OCI-LY1 (cell line): ENCODE measurements at regions not wholly inside any gene's neighbourhood (a gene's known extent, or its start where the extent isn't known, plus 50 kb on each side); places are given as distances from the start of the nearest gene placed in this dataset.
A peak's percentile ranks its signal among the peaks of the same experiment; 100 is the strongest.

ENCODE experiments used
- H2AFZ ChIP-seq: fragments of 200-600 bp; sonication (generic), shearing (Covaris generic); 2 replicates; pipeline ENCODE4 v1.6.0; 2014; ENCODE audit warnings: antibody characterized with exemption, mild to moderate bottlenecking, low read length
- H3F3A ChIP-seq: fragments of 200-600 bp; sonication (generic), shearing (Covaris generic); 2 replicates; pipeline ENCODE4 v1.6.0; 2014; ENCODE audit warnings: mild to moderate bottlenecking, antibody characterized with exemption, low read length, moderate library complexity; ENCODE audit not compliant: insufficient read depth
- H3K27ac ChIP-seq: fragments of 200-600 bp; sonication (generic); 2 replicates; pipeline ENCODE4 v1.5.1; 2014; ENCODE audit warnings: low read length, mixed run types, mild to moderate bottlenecking, low read depth; ENCODE audit not compliant: poor library complexity, severe bottlenecking
- H3K27me3 ChIP-seq: fragments of 200-600 bp; sonication (generic); 2 replicates; pipeline ENCODE4 v1.6.0; 2014; ENCODE audit warnings: antibody characterized with exemption, mild to moderate bottlenecking, low read length, moderate library complexity; ENCODE audit not compliant: insufficient read depth
- H3K36me3 ChIP-seq: fragments of 200-600 bp; sonication (generic); 2 replicates; pipeline ENCODE4 v1.6.1; 2014; ENCODE audit warnings: mild to moderate bottlenecking, antibody characterized with exemption, low read length, moderate library complexity, mixed read lengths; ENCODE audit not compliant: insufficient read depth
- H3K4me1 ChIP-seq: fragments of 200-600 bp; sonication (generic); 2 replicates; pipeline ENCODE4 v1.5.1; 2014; ENCODE audit warnings: mild to moderate bottlenecking, low read length, moderate library complexity; ENCODE audit not compliant: insufficient read depth, severe bottlenecking
- H3K4me2 ChIP-seq: fragments of 200-600 bp; sonication (generic), shearing (Covaris generic); 2 replicates; pipeline ENCODE4 v1.6.1; 2014; ENCODE audit warnings: low read length
- H3K4me3 ChIP-seq: fragments of 200-600 bp; sonication (generic); 2 replicates; pipeline ENCODE4 v1.5.1; 2014; ENCODE audit warnings: low read length, low read depth, mild to moderate bottlenecking, mixed read lengths; ENCODE audit not compliant: poor library complexity, severe bottlenecking
- H3K79me2 ChIP-seq: fragments of 200-600 bp; shearing (Covaris generic); 2 replicates; pipeline ENCODE4 v1.6.1; 2016; ENCODE audit warnings: mixed run types, low read length, mixed read lengths; ENCODE audit not compliant: insufficient read depth
- H3K9ac ChIP-seq: fragments of 200-600 bp; sonication (generic), shearing (Covaris generic); 2 replicates; pipeline ENCODE4 v1.6.1; 2014; ENCODE audit warnings: mild to moderate bottlenecking, low read length, mixed read lengths
- H3K9me2 ChIP-seq: fragments of 200-600 bp; sonication (generic), shearing (Covaris generic); 2 replicates; pipeline ENCODE4 v1.6.1; 2014; ENCODE audit warnings: low read depth, mild to moderate bottlenecking, low read length, mixed read lengths
- H3K9me3 ChIP-seq: fragments of 200-600 bp; shearing (Covaris generic); 2 replicates; pipeline ENCODE4 v1.6.1; 2014; ENCODE audit warnings: low read length, mixed read lengths
- H4K20me1 ChIP-seq: fragments of 200-600 bp; sonication (generic), shearing (Covaris generic); 2 replicates; pipeline ENCODE4 v1.6.0; 2016; ENCODE audit warnings: mild to moderate bottlenecking, low read length; ENCODE audit not compliant: insufficient read depth
- CTCF ChIP-seq: fragments of 200-600 bp; sonication (generic), shearing (Covaris generic); IDR thresholded peaks from 2 replicates; pipeline ENCODE4 v1.5.1; 2017; ENCODE audit warnings: mild to moderate bottlenecking, antibody characterized with exemption, low read length, moderate library complexity, mixed read lengths
- EZH2 ChIP-seq: fragments of 200-600 bp; sonication (generic), shearing (Covaris generic); IDR thresholded peaks from 2 replicates; pipeline ENCODE4 v1.8.0; 2017; ENCODE audit warnings: borderline replicate concordance, mixed run types, mild to moderate bottlenecking, antibody characterized with exemption, low read length, moderate library complexity, mixed read lengths

- TF ChIP-seq CTCF (no peak), EZH2 (no peak)
- Histone ChIP-seq H3K9ac (peak overlapping the region; percentile 39; the same call in 1 of the 2 replicates), H3F3A (peaks cover 10% of the 10 kb centered on the region; the same call in 1 of the 2 replicates), H3K9me3 (no peaks in the 10 kb centered on the region), H3K27ac (peak overlapping the region; percentile 97), H3K4me3 (no peak overlapping the region), H2AFZ (no peak overlapping the region), H3K4me2 (no peak overlapping the region), H4K20me1 (no peaks in the 10 kb centered on the region), H3K36me3 (peaks cover 3% of the 10 kb centered on the region; the same call in 1 of the 2 replicates), H3K27me3 (no peaks in the 10 kb centered on the region), H3K4me1 (peaks cover 100% of the 10 kb centered on the region), H3K79me2 (no peaks in the 10 kb centered on the region), H3K9me2 (no peaks in the 10 kb centered on the region)
These were observed 75.8 kb downstream of the DAD1 start for GRCh38 chr14:22513066-22513812.

- no peaks in the 10 kb centered on the region for H4K20me1 ChIP-seq
- H3K36me3 ChIP-seq, result peaks cover 5% of the 10 kb centered on the region; the same call in 1 of the 2 replicates
- no peaks in the 10 kb centered on the region for H3K79me2 ChIP-seq
- peak overlapping the region; percentile 97 for H3K27ac ChIP-seq
- H3K4me3 ChIP-seq, result no peak overlapping the region
- peak overlapping the region; percentile 39 for H3K9ac ChIP-seq
- H3K4me2 ChIP-seq, result peak overlapping the region; percentile 73
- no peaks in the 10 kb centered on the region for H3K9me3 ChIP-seq
- peaks cover 100% of the 10 kb centered on the region for H3K4me1 ChIP-seq
- H3K9me2 ChIP-seq, result no peaks in the 10 kb centered on the region
- H3K27me3 ChIP-seq, result no peaks in the 10 kb centered on the region
- no peak overlapping the region for H2AFZ ChIP-seq
- no peak for TF ChIP-seq EZH2
- TF ChIP-seq CTCF, result no peak
- H3F3A ChIP-seq, result 0 out of 2 replicates have a peak, but pooled peaks cover 12% of the 10 kb centered on the region
These were observed 76.8 kb downstream of the DAD1 start for GRCh38 chr14:22512106-22512814.

- H3F3A ChIP-seq, result 0 out of 2 replicates have a peak, but pooled peaks cover 8% of the 10 kb centered on the region
- no peak overlapping the region for H2AFZ ChIP-seq
- H3K79me2 ChIP-seq, result no peaks in the 10 kb centered on the region
- H3K4me3 ChIP-seq, result peak overlapping the region; percentile 49
- peak overlapping the region; percentile 73 for H3K4me2 ChIP-seq
- no peaks in the 10 kb centered on the region for H4K20me1 ChIP-seq
- TF ChIP-seq CTCF (no peak), EZH2 (no peak)
- H3K36me3 ChIP-seq, result 0 out of 2 replicates have a peak, but pooled peaks cover 8% of the 10 kb centered on the region
- H3K9me2 ChIP-seq, result no peaks in the 10 kb centered on the region
- H3K27me3 ChIP-seq, result no peaks in the 10 kb centered on the region
- H3K9me3 ChIP-seq, result no peaks in the 10 kb centered on the region
- peak overlapping the region; percentile 85 for H3K9ac ChIP-seq
- H3K27ac ChIP-seq, result peak overlapping the region; percentile 97
- peaks cover 100% of the 10 kb centered on the region for H3K4me1 ChIP-seq
These were observed 78.4 kb downstream of the DAD1 start for GRCh38 chr14:22510527-22511110.
